ENCODE measurements at regions not wholly inside any gene's neighbourhood (a gene's known extent, or its start where the extent isn't known, plus 50 kb on each side); places are given as distances from the start of the nearest gene placed in this dataset.

- Mint-ChIP-seq H3K4me3 (no peak overlapping the region), H3K9me3 (peaks cover 0 to 8% (median 0%) of the 10 kb centered on the region in 6 donors), H3K4me1 (no peaks in the 10 kb centered on the region), H3K27ac (no peak overlapping the region), H3K36me3 (no peaks in the 10 kb centered on the region), H3K27me3 (ENCODE audit: low read depth in 3 of 3) (peaks cover 0 to 7% (median 1%) of the 10 kb centered on the region in 3 donors)
- DNase-seq: no peak
Observed at GRCh38 chr10:121403527-121403926, 194.7 kb downstream of the FGFR2 start.

GRCh38 chr10:121404611-121405010, 193.6 kb downstream of the FGFR2 start:
- H3K27me3 Mint-ChIP-seq (ENCODE audit: low read depth in 3 of 3): peaks cover 0 to 8% (median 1%) of the 10 kb centered on the region in 3 donors
- no peak overlapping the region for H3K27ac Mint-ChIP-seq
- H3K9me3 Mint-ChIP-seq: peaks cover 0 to 8% (median 0%) of the 10 kb centered on the region in 6 donors
- no peak overlapping the region for H3K4me3 Mint-ChIP-seq
- H3K4me1 Mint-ChIP-seq: no peaks in the 10 kb centered on the region
- no peaks in the 10 kb centered on the region for H3K36me3 Mint-ChIP-seq
- DNase-seq: no peak

- no peak for DNase-seq
- Mint-ChIP-seq H3K4me1 (no peaks in the 10 kb centered on the region), H3K27me3 (ENCODE audit: low read depth in 3 of 3) (peaks cover 0 to 11% (median 1%) of the 10 kb centered on the region in 3 donors)
Observed at GRCh38 chr10:121405096-121405495, 193.1 kb downstream of the FGFR2 start.

GRCh38 chr10:121405549-121405948, 192.7 kb downstream of the FGFR2 start:
- Mint-ChIP-seq H3K4me1 (no peaks in the 10 kb centered on the region), H3K27me3 (ENCODE audit: low read depth in 3 of 3) (peaks cover 0 to 11% (median 0%) of the 10 kb centered on the region in 3 donors), H3K36me3 (no peaks in the 10 kb centered on the region), H3K4me3 (no peak overlapping the region), H3K9me3 (peaks cover 0 to 7% (median 0%) of the 10 kb centered on the region in 6 donors), H3K27ac (no peak overlapping the region)
- DNase-seq: no peak

More at GRCh38 chr10:121405096-121405495, 193.1 kb downstream of the FGFR2 start:
- no peak overlapping the region for H3K4me3 Mint-ChIP-seq
- no peaks in the 10 kb centered on the region for H3K36me3 Mint-ChIP-seq
- H3K9me3 Mint-ChIP-seq: peaks cover 0 to 8% (median 0%) of the 10 kb centered on the region in 6 donors
- H3K27ac Mint-ChIP-seq: no peak overlapping the region

GRCh38 chr10:121405953-121406352, 192.3 kb downstream of the FGFR2 start:
- Mint-ChIP-seq H3K4me3 (no peak overlapping the region), H3K9me3 (peaks cover 0 to 4% (median 0%) of the 10 kb centered on the region in 6 donors), H3K4me1 (no peaks in the 10 kb centered on the region), H3K27me3 (ENCODE audit: low read depth in 3 of 3) (peaks cover 0 to 11% (median 0%) of the 10 kb centered on the region in 3 donors), H3K36me3 (no peaks in the 10 kb centered on the region), H3K27ac (no peak overlapping the region)
- no peak for DNase-seq

- no peak for DNase-seq
- Mint-ChIP-seq H3K27me3 (ENCODE audit: low read depth in 3 of 3) (peaks cover 0 to 9% (median 0%) of the 10 kb centered on the region in 3 donors), H3K27ac (no peak overlapping the region), H3K4me3 (no peak overlapping the region), H3K9me3 (peaks cover 0 to 2% (median 0%) of the 10 kb centered on the region in 6 donors), H3K36me3 (no peaks in the 10 kb centered on the region), H3K4me1 (no peaks in the 10 kb centered on the region)
Observed at GRCh38 chr10:121406823-121407545, 191.3 kb downstream of the FGFR2 start.

- peaks cover 0 to 9% (median 0%) of the 10 kb centered on the region in 3 donors for H3K27me3 Mint-ChIP-seq (ENCODE audit: low read depth in 3 of 3)
- no peak overlapping the region for H3K27ac Mint-ChIP-seq
- DNase-seq: no peak
- no peaks in the 10 kb centered on the region for H3K36me3 Mint-ChIP-seq
- no peaks in the 10 kb centered on the region for H3K4me1 Mint-ChIP-seq
- H3K4me3 Mint-ChIP-seq: no peak overlapping the region
- peaks cover 0 to 2% (median 0%) of the 10 kb centered on the region in 6 donors for H3K9me3 Mint-ChIP-seq
Observed at GRCh38 chr10:121409466-121410104, 188.7 kb downstream of the FGFR2 start.

- Mint-ChIP-seq H3K36me3 (no peaks in the 10 kb centered on the region), H3K9me3 (peaks cover 0 to 2% (median 0%) of the 10 kb centered on the region in 6 donors), H3K4me3 (no peak overlapping the region), H3K4me1 (no peaks in the 10 kb centered on the region), H3K27me3 (ENCODE audit: low read depth in 3 of 3) (peaks cover 0 to 9% (median 1%) of the 10 kb centered on the region in 3 donors), H3K27ac (no peak overlapping the region)
- no peak for DNase-seq
Observed at GRCh38 chr10:121411004-121411403, 187.2 kb downstream of the FGFR2 start.

GRCh38 chr10:121413951-121414350, 184.3 kb downstream of the FGFR2 start:
- no peaks in the 10 kb centered on the region for H3K36me3 Mint-ChIP-seq
- peaks cover 0 to 5% (median 1%) of the 10 kb centered on the region in 3 donors for H3K27me3 Mint-ChIP-seq (ENCODE audit: low read depth in 3 of 3)
- no peaks in the 10 kb centered on the region for H3K4me1 Mint-ChIP-seq
- no peak overlapping the region for H3K27ac Mint-ChIP-seq
- DNase-seq: no peak
- H3K9me3 Mint-ChIP-seq: peaks cover 0 to 2% (median 0%) of the 10 kb centered on the region in 6 donors
- H3K4me3 Mint-ChIP-seq: no peak overlapping the region

GRCh38 chr10:121414366-121415062, 183.7 kb downstream of the FGFR2 start:
- Mint-ChIP-seq H3K36me3 (no peaks in the 10 kb centered on the region), H3K9me3 (peaks cover 0 to 2% (median 0%) of the 10 kb centered on the region in 6 donors), H3K27ac (no peak overlapping the region), H3K4me3 (no peak overlapping the region), H3K27me3 (ENCODE audit: low read depth in 3 of 3) (peaks cover 0 to 5% (median 1%) of the 10 kb centered on the region in 3 donors), H3K4me1 (no peaks in the 10 kb centered on the region)
- DNase-seq: no peak

GRCh38 chr10:121415063-121415399, 183.2 kb downstream of the FGFR2 start:
- no peak for DNase-seq
- Mint-ChIP-seq H3K9me3 (peaks cover 0 to 2% (median 0%) of the 10 kb centered on the region in 6 donors), H3K36me3 (no peaks in the 10 kb centered on the region), H3K4me1 (no peaks in the 10 kb centered on the region), H3K27me3 (ENCODE audit: low read depth in 3 of 3) (peaks cover 0 to 2% (median 1%) of the 10 kb centered on the region in 3 donors), H3K4me3 (no peak overlapping the region), H3K27ac (no peak overlapping the region)

- H3K27me3 Mint-ChIP-seq (ENCODE audit: low read depth in 3 of 3): peaks cover 0 to 2% (median 1%) of the 10 kb centered on the region in 3 donors
- no peaks in the 10 kb centered on the region for H3K4me1 Mint-ChIP-seq
- peaks cover 0 to under 1% (median 0%) of the 10 kb centered on the region in 6 donors for H3K9me3 Mint-ChIP-seq
- H3K36me3 Mint-ChIP-seq: no peaks in the 10 kb centered on the region
- no peak overlapping the region for H3K4me3 Mint-ChIP-seq
- no peak for DNase-seq
- no peak overlapping the region for H3K27ac Mint-ChIP-seq
Observed at GRCh38 chr10:121416071-121416470, 182.2 kb downstream of the FGFR2 start.

GRCh38 chr10:121417298-121417697, 180.9 kb downstream of the FGFR2 start:
- no peak overlapping the region for H3K27ac Mint-ChIP-seq
- no peaks in the 10 kb centered on the region for H3K4me1 Mint-ChIP-seq
- H3K9me3 Mint-ChIP-seq: peaks cover 0 to 2% (median 0%) of the 10 kb centered on the region in 6 donors
- no peaks in the 10 kb centered on the region for H3K36me3 Mint-ChIP-seq
- no peak overlapping the region for H3K4me3 Mint-ChIP-seq
- DNase-seq: no peak
- peaks cover 1 to 3% (median 3%) of the 10 kb centered on the region in 3 donors for H3K27me3 Mint-ChIP-seq (ENCODE audit: low read depth in 3 of 3)

All from immature natural killer cell (primary cell).